ENCODE measurements at regions not wholly inside any gene's neighbourhood (a gene's known extent, or its start where the extent isn't known, plus 50 kb on each side); places are given as distances from the start of the nearest gene placed in this dataset.

DNA sequence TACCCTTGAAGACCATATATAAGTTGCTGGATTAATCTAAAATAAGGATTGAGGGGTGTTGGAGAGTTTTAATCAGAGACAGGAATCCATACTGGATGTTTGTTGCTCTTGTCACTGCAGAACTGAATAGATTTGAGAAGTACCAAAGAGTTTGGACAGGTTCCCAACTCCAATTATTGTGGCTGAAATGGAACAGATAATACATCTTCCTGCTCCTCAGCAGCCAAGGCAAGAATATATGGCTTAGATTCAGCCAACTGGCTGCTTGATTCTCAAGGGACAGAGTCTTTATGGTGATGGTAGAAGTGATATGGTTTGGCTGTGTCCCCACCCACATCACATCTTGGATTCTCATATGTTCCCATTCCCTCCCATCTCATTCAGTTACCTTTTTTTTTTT is 97.0 kb upstream of the PDHA2 start:
- TF ChIP-seq, protein P1, sequence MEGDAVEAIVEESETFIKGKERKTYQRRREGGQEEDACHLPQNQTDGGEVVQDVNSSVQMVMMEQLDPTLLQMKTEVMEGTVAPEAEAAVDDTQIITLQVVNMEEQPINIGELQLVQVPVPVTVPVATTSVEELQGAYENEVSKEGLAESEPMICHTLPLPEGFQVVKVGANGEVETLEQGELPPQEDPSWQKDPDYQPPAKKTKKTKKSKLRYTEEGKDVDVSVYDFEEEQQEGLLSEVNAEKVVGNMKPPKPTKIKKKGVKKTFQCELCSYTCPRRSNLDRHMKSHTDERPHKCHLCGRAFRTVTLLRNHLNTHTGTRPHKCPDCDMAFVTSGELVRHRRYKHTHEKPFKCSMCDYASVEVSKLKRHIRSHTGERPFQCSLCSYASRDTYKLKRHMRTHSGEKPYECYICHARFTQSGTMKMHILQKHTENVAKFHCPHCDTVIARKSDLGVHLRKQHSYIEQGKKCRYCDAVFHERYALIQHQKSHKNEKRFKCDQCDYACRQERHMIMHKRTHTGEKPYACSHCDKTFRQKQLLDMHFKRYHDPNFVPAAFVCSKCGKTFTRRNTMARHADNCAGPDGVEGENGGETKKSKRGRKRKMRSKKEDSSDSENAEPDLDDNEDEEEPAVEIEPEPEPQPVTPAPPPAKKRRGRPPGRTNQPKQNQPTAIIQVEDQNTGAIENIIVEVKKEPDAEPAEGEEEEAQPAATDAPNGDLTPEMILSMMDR (IDR thresholded peaks at IDR 0.05; ENCODE audit: insufficient read depth, low read length), result no peak
- TF ChIP-seq POLR2AphosphoS5 (IDR thresholded peaks at IDR 0.05; ENCODE audit: low read depth), result no peak
- TF ChIP-seq SPI1 (IDR thresholded peaks at IDR 0.05; ENCODE audit: borderline replicate concordance, low read depth), result no peak
- TF ChIP-seq, protein P2, sequence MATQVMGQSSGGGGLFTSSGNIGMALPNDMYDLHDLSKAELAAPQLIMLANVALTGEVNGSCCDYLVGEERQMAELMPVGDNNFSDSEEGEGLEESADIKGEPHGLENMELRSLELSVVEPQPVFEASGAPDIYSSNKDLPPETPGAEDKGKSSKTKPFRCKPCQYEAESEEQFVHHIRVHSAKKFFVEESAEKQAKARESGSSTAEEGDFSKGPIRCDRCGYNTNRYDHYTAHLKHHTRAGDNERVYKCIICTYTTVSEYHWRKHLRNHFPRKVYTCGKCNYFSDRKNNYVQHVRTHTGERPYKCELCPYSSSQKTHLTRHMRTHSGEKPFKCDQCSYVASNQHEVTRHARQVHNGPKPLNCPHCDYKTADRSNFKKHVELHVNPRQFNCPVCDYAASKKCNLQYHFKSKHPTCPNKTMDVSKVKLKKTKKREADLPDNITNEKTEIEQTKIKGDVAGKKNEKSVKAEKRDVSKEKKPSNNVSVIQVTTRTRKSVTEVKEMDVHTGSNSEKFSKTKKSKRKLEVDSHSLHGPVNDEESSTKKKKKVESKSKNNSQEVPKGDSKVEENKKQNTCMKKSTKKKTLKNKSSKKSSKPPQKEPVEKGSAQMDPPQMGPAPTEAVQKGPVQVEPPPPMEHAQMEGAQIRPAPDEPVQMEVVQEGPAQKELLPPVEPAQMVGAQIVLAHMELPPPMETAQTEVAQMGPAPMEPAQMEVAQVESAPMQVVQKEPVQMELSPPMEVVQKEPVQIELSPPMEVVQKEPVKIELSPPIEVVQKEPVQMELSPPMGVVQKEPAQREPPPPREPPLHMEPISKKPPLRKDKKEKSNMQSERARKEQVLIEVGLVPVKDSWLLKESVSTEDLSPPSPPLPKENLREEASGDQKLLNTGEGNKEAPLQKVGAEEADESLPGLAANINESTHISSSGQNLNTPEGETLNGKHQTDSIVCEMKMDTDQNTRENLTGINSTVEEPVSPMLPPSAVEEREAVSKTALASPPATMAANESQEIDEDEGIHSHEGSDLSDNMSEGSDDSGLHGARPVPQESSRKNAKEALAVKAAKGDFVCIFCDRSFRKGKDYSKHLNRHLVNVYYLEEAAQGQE (IDR thresholded peaks at IDR 0.05; ENCODE audit: insufficient replicate concordance, low read depth), result no peak

Measured in HL-60 (cell line).